ENCODE measurements at regions not wholly inside any gene's neighbourhood (a gene's known extent, or its start where the extent isn't known, plus 50 kb on each side); places are given as distances from the start of the nearest gene placed in this dataset.

DNA sequence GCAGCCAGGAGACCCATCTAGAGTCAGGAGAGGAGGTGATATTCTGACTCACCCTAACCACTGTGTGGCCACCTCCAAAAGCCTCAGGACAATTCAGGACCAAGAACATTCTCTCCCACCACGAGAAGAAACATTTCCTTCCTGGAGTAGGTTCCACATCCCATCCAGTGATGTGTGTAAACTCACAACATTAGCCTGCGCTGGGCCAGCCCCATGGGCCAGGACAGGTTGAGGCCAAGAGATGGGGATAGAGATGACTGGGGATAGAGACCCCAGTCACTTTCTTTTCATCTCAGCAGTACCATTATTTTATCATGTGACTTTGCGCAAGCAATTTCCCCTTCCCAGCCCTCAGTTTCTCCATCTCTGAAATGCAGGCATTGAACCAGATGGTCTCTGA lies 126.6 kb upstream of the PTPRT start:
- DNase-seq (ENCODE audit: low read depth, low spot score), result no peak

- no peak for DNase-seq (ENCODE audit: low read depth, low spot score)
Measured at GRCh38 chr20:43309266-43309665, 119.6 kb upstream of the PTPRT start.

GRCh38 chr20:43306837-43307236 lies 117.1 kb upstream of the PTPRT start:
- DNase-seq (ENCODE audit: low read depth, low spot score), result no peak

GRCh38 chr20:43305749-43306148 lies 116.0 kb upstream of the PTPRT start:
- no peak for DNase-seq (ENCODE audit: low read depth, low spot score)

DNA sequence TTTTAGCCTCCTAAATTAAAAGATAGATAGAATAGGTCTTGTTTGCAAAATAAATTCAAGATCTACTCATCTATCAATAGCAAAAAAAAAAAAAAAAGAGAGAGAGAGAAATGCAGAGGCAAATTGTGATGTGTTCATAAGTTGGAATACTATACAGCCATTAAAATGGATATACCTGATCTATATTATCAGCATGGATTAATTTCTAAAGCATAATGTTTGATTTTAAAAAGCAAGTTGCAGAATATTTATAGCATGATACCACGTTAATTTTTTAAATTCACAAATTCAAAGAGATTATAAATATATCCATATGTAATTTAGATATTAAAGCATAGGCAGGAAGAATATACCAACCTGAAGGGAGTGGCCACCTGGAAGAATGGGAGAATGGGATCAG lies 114.9 kb upstream of the PTPRT start:
- DNase-seq (ENCODE audit: low read depth, low spot score), result no peak

DNA sequence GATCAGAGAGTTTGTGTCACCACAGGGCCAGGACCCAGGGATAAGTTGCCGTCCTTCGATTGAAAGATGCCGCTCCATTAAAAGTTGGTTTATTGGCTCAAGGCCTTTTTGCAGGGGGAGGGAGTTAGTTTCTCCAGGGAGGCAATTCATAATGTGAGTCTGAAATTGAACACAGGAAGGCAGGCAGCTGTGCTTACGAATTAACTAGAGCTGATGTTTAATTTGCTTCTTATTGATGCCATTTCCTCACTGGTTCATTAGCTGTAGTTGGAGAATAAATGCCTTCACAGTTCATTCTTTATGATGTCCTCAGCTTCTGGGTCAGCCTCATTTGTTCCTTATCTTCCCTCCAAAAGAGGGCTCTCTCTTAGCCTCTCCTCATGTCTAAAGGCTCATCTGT lies 113.2 kb upstream of the PTPRT start:
- no peak for DNase-seq (ENCODE audit: low read depth, low spot score)

DNA sequence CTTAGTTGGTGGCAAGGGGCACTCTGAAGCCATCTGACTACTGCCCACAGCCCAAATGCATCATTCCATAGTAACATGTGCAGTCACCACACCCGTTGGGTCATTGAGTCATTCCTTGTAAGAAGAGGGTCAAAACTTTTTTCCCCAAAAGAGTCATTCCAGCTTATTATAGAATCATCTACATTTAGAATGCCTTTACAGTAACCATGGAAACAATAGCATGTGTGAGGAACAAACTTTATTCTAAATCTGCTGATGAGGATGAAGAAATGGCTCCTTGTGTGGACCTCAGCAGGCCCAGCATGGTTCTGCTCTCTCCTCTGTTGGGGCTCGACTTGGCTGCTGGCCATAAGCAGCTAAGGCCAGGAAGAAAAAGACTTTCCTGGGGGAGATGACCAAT lies 111.2 kb upstream of the PTPRT start:
- DNase-seq (ENCODE audit: low read depth, low spot score), result no peak

GRCh38 chr20:43295781-43296180 lies 106.1 kb upstream of the PTPRT start:
- no peak for DNase-seq (ENCODE audit: low read depth, low spot score)

- no peak for DNase-seq (ENCODE audit: low read depth, low spot score)
Measured at GRCh38 chr20:43295263-43295662, 105.6 kb upstream of the PTPRT start.

- DNase-seq (ENCODE audit: low read depth, low spot score), result no peak
Measured at GRCh38 chr20:43294031-43294430, 104.3 kb upstream of the PTPRT start.

- DNase-seq (ENCODE audit: low read depth, low spot score), result peak; percentile 54
Measured at GRCh38 chr20:43293068-43293786, 103.5 kb upstream of the PTPRT start.

GRCh38 chr20:43292222-43292621 lies 102.5 kb upstream of the PTPRT start:
- DNase-seq (ENCODE audit: low read depth, low spot score), result no peak

DNA sequence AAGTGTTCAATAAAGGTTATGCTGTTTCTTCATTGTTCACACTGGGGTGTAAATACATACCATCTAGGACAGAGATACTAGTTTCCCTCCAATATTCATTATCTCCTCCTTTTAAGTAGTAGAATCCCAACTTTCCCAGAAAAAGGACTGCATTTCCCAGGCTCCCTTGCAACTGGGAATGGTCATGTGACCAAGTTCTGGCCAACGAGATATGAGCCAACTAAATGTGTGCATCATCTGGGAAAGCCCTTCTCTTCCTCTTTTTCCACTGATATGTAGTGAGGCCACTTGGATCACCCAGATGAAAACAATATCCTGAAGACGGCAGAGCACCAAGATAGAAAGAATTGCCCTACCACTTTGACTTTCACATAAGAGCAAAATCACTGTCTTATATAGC lies 97.9 kb upstream of the PTPRT start:
- no peak for DNase-seq (ENCODE audit: low read depth, low spot score)

GRCh38 chr20:43285170-43285569 lies 95.5 kb upstream of the PTPRT start:
- DNase-seq (ENCODE audit: low read depth, low spot score), result no peak

GRCh38 chr20:43284486-43284885 lies 94.8 kb upstream of the PTPRT start:
- DNase-seq (ENCODE audit: low read depth, low spot score), result no peak

DNA sequence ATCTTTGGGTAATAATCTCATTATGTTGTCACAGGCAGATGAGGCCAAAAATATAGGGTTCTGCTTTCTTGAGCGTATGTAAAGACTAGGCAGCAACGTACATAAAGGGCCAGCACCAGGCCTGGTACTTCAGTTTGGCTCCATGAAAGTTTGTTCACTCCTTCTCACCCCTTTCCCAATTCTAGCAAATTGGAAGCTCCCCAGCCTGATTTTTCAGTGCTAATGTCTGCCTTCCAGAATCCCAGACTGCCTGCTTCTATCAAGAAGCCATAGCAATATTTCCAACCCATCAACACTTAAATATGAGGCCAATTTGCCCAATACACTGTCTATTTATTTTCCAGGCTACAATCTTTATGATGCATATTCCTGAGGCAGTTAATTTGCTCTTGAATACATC lies 93.4 kb upstream of the PTPRT start:
- DNase-seq (ENCODE audit: low read depth, low spot score), result no peak

- no peak for DNase-seq (ENCODE audit: low read depth, low spot score)
Measured at GRCh38 chr20:43271980-43272379, 82.3 kb upstream of the PTPRT start.

GRCh38 chr20:43265449-43265848 lies 75.7 kb upstream of the PTPRT start:
- DNase-seq (ENCODE audit: low read depth, low spot score), result no peak

DNA sequence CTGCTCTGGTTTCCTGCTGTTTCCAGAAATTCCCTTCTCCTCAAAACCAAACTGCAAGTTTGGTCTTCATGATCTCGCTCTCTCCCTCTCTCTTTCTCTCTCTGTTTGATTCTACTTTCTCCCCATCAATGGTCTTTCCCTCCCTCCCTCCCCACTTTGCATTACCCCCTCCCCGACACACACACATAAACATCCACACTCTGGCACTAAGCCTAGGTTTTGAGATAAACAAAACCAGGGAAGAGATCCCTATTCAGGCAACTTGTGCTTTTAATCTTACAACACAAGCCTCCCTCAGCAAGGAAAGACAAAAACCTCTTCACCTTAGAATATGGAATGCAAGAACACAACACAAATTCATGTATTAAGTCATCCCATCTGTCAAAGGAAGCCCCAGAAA lies 73.5 kb upstream of the PTPRT start:
- DNase-seq (ENCODE audit: low read depth, low spot score), result no peak

DNA sequence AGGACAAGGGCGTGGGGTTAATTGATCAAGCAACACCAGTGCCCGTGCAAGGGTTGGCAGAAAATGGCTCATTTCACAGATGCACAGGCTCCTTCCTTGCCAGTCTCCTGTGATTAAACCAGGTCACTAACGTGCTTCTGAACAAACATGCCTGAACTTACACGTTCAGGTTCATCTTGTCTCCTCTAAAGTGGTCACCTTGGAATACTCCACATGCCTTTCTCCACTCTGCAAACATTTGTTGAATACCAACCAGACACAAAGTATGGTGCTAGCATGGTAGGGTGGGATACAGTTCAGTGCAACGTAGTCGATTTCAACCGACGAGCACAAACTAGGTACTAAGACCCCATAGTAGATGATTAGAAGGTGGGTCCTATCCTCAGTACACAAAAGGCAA lies 72.6 kb upstream of the PTPRT start:
- DNase-seq (ENCODE audit: low read depth, low spot score), result no peak

DNA sequence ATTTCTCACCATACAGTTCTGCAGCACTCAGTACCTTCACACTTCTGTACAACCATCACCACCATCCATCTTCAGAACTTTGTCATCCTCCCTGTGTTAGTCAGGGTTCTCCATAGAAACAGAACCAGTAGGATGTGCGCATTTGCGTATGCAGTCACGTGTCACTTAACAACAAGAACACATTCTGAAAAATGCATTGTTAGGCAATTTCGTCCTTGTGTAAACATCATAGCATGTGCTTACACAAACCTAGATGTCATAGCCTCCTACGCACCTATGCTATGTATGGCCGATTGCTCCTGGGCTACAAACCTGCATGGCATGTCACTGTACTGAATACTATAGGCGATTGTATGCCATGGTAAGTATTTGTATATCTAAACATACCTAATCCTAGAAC lies 66.2 kb upstream of the PTPRT start:
- DNase-seq (ENCODE audit: low read depth, low spot score), result no peak

GRCh38 chr20:43252761-43253160 lies 63.1 kb upstream of the PTPRT start:
- no peak for DNase-seq (ENCODE audit: low read depth, low spot score)

DNA sequence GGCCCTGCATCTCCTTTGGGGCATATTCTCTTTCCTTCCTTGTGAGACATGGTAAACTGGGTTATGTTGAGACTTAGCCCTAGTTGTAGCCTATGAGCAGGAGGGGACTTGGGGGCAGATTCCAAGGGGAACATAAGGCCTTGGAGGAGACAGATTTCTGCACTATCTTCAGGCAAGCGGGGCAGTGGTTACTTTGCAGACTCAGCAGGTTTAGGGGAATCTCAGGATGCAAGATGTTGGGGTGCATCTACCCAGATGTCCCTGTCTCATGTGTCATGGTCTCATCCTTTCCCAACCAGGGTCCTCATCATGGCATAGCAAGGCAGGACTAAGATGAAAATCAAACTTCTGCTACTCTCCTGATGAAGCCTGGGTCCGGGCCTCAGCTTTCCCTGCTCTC lies 58.6 kb upstream of the PTPRT start:
- DNase-seq (ENCODE audit: low read depth, low spot score), result no peak

DNA sequence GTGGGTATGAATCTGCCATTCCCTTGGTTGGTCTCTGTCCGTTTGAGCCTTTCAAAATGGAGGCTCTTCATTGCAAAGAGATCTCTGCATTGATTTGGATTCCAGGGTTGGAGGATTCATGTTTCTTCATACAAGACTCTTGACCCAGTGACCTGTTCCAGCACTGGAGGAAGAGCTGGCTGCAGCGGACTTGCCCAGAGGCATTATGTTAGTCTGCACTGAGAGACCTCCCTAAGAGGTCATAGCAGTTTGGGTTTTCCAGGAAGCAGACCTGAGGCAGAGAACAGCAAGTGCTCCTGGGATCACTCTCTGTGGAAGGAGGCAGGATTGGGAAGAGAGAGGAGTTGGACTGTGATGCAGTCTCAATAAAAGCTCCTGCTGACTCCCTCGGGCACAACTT lies 57.7 kb upstream of the PTPRT start:
- no peak for DNase-seq (ENCODE audit: low read depth, low spot score)
